ENCODE measurements at regions not wholly inside any gene's neighbourhood (a gene's known extent, or its start where the extent isn't known, plus 50 kb on each side); places are given as distances from the start of the nearest gene placed in this dataset.

DNA sequence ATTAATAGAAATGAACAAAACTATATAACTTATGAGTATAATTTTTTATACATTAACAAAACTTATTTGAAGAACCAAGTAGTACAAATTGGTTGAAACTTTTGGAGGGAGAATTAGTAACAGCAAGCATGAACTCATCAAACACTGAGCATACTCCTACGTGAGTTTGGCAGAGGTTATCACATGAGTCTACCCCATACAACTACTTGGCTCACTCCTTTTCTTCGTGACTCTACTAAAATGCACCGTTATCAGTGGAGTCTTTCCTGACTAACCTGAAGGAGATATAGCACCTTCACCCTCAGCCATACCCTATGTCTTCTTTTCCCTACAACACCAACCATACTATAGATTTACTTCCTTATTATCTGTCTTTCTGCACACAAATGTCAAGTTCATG lies 794.2 kb downstream of the TFAP2A start:
- DNase-seq (ENCODE audit: low read depth in 1 of 2, low spot score in 1 of 2), result no peak
- Histone ChIP-seq H3K36me3 (no peaks in the 10 kb centered on the region), H3K27me3 (no peaks in the 10 kb centered on the region), H3K4me1 (ENCODE audit: low read depth) (no peaks in the 10 kb centered on the region), H3K9me3 (ENCODE audit: low read depth) (no peaks in the 10 kb centered on the region), H3K4me3 (no peak overlapping the region), H3K27ac (no peak overlapping the region)
- TF ChIP-seq, protein P1, sequence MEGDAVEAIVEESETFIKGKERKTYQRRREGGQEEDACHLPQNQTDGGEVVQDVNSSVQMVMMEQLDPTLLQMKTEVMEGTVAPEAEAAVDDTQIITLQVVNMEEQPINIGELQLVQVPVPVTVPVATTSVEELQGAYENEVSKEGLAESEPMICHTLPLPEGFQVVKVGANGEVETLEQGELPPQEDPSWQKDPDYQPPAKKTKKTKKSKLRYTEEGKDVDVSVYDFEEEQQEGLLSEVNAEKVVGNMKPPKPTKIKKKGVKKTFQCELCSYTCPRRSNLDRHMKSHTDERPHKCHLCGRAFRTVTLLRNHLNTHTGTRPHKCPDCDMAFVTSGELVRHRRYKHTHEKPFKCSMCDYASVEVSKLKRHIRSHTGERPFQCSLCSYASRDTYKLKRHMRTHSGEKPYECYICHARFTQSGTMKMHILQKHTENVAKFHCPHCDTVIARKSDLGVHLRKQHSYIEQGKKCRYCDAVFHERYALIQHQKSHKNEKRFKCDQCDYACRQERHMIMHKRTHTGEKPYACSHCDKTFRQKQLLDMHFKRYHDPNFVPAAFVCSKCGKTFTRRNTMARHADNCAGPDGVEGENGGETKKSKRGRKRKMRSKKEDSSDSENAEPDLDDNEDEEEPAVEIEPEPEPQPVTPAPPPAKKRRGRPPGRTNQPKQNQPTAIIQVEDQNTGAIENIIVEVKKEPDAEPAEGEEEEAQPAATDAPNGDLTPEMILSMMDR (IDR thresholded peaks at IDR 0.05; ENCODE audit: low read depth, low read length), result no peak

DNA sequence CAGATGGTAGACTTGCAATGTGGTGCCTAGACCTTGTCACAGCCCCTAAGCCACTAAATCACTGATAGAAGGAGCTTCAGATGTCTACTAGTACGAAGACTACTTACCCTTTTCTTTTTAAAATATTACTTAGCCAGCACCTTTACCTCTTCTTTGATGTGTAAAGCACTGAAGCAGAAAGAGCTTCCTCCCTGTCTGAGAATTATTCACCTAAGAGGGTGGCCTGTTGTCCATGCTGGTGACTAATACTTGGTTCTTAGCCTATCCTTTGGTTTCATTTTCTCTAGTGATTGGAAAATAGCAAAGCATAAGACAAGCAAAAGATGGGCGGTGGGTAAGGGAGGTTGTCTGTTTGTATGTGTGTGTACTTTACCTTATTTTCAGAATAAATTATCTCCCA lies 794.6 kb downstream of the TFAP2A start:
- Histone ChIP-seq H3K27ac (no peak overlapping the region), H3K9me3 (ENCODE audit: low read depth) (no peaks in the 10 kb centered on the region), H3K27me3 (no peaks in the 10 kb centered on the region), H3K4me1 (ENCODE audit: low read depth) (no peaks in the 10 kb centered on the region), H3K4me3 (no peak overlapping the region), H3K36me3 (no peaks in the 10 kb centered on the region)
- no peak for DNase-seq (ENCODE audit: low read depth in 1 of 2, low spot score in 1 of 2)
- TF ChIP-seq, protein P1 (IDR thresholded peaks at IDR 0.05; ENCODE audit: low read depth, low read length), result no peak

DNA sequence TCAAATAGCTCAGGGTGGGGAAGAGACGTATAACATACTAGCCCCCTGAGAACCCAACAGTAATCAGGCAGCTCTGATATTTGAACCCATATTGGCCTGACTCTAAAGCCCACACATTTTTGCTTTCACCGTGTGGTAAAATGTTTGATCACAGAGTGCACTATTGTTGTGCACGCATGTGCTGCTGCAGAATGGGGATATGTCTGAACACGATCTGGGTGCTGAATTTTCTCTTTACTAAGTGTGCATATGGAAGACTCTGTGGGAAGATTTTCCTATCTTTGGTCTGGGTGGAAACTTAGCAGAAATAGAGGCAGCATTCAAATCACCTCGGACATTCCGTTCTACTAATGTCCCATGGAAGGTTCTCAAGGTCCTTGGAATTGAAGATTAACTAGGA lies 800.1 kb downstream of the TFAP2A start:
- TF ChIP-seq, protein P1 (IDR thresholded peaks at IDR 0.05; ENCODE audit: low read depth, low read length), result no peak
- H3K9me3 ChIP-seq (ENCODE audit: low read depth), result no peaks in the 10 kb centered on the region
- DNase-seq (ENCODE audit: low read depth in 1 of 2, low spot score in 1 of 2), result no peak
- no peak overlapping the region for H3K27ac ChIP-seq
- no peak overlapping the region for H3K4me3 ChIP-seq
- no peaks in the 10 kb centered on the region for H3K36me3 ChIP-seq
- H3K27me3 ChIP-seq, result no peaks in the 10 kb centered on the region
- no peaks in the 10 kb centered on the region for H3K4me1 ChIP-seq (ENCODE audit: low read depth)

DNA sequence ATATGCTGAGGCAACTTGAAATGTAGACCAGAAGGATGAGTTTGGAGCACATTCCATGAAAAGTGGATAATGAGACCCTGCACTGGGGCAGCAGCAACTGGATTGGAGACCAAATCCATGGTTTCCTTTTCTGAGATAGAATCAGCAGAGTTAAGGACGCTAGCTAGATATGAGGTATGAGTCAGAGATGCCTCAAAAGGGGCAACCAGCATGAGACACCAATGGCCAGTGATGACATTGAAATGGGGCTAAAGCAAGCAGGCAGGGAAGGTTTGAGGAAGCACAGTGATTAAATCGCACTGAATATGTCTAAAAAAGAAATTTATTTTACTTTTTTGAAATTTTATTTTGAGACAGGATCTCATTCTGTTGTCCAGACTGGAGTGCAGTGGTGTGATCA lies 802.4 kb downstream of the TFAP2A start:
- DNase-seq (ENCODE audit: low read depth in 1 of 2, low spot score in 1 of 2), result no peak
- H3K4me1 ChIP-seq (ENCODE audit: low read depth), result no peaks in the 10 kb centered on the region
- H3K27me3 ChIP-seq, result peaks cover under 1% of the 10 kb centered on the region
- TF ChIP-seq, protein P1 (IDR thresholded peaks at IDR 0.05; ENCODE audit: low read depth, low read length), result no peak
- no peak overlapping the region for H3K4me3 ChIP-seq
- no peaks in the 10 kb centered on the region for H3K9me3 ChIP-seq (ENCODE audit: low read depth)
- no peak overlapping the region for H3K27ac ChIP-seq
- no peaks in the 10 kb centered on the region for H3K36me3 ChIP-seq

DNA sequence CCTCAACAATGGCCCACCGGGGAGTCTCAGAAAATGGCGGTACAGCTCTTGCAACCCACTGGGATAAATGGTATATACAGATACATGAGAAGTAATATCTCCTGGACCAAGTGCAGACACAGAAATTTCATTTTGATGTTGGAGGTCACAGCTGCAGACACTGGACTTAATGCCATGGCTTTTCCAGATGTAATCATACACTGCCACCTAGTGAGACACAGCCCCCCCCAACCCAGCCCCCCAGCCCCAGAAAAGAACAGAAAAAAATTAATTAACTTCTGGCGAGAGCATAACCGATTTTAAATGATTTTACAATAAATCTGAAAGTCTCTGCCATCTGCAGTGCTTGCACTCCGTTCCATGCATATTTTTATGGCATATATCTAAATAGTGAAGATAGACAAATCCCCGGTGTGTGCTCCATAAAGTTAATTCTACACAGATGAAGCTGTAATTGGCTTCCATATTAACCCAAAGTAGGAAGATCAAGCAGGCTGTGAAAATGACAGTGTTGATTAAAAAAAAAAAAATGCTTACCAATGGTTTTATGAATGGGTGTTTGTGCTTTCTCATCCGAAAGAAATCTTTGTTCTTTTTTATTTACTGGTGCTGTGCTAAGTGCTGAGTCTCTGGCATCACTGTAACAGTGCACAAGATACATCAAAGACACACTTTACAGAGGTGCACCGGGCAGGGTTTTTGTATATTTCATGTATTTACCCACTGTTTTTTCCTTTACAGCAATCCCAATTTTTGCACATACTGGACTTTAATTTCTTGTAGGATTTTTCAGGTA lies 804.1 kb downstream of the TFAP2A start:
- H3K36me3 ChIP-seq, result no peaks in the 10 kb centered on the region
- no peaks in the 10 kb centered on the region for H3K9me3 ChIP-seq (ENCODE audit: low read depth)
- H3K4me3 ChIP-seq, result no peak overlapping the region
- TF ChIP-seq, protein P1 (IDR thresholded peaks at IDR 0.05; ENCODE audit: low read depth, low read length), result no peak
- H3K27me3 ChIP-seq, result peaks cover 14% of the 10 kb centered on the region
- no peaks in the 10 kb centered on the region for H3K4me1 ChIP-seq (ENCODE audit: low read depth)
- DNase-seq (ENCODE audit: low read depth in 1 of 2, low spot score in 1 of 2), result no peak
- no peak overlapping the region for H3K27ac ChIP-seq
